ENCODE measurements at regions not wholly inside any gene's neighbourhood (a gene's known extent, or its start where the extent isn't known, plus 50 kb on each side); places are given as distances from the start of the nearest gene placed in this dataset.

DNA sequence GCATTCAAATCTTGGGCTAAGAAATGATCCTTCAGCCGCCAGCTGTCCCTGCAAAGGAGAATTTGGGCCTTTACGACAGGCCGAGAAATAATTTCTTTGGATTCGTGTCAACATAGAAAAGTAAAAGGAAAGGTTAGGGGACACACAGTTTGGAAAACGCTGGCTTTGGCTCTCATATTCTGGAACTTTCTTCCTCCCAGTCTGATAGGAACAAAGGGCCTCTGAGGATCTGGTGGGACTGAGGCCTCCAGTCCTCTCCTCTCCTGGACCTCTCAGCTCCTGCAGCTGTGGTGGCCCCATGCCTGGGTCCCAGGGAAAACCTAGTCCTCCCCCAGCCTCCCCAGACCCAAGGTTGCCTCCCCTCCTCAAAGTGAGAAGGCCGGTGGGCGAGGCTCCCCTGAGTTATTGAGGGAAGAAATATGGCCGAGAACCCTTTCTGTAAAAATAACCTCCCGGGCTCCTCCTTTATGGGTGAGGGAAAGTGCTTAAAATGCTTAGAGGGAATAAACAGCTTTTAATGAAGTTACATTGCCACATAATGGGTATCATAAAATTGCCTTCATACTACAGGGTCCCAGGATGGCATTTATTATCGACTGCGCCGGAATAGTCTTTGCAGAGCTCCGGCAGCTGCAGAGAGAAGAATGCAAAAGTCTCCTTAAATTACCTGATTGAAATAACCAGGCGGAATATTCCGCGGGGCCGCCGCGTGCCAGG is 188.3 kb downstream of the PHETA1 start:
- no peak for DNase-seq (ENCODE audit: low read depth in 2 of 2, low spot score in 1 of 2)

DNA sequence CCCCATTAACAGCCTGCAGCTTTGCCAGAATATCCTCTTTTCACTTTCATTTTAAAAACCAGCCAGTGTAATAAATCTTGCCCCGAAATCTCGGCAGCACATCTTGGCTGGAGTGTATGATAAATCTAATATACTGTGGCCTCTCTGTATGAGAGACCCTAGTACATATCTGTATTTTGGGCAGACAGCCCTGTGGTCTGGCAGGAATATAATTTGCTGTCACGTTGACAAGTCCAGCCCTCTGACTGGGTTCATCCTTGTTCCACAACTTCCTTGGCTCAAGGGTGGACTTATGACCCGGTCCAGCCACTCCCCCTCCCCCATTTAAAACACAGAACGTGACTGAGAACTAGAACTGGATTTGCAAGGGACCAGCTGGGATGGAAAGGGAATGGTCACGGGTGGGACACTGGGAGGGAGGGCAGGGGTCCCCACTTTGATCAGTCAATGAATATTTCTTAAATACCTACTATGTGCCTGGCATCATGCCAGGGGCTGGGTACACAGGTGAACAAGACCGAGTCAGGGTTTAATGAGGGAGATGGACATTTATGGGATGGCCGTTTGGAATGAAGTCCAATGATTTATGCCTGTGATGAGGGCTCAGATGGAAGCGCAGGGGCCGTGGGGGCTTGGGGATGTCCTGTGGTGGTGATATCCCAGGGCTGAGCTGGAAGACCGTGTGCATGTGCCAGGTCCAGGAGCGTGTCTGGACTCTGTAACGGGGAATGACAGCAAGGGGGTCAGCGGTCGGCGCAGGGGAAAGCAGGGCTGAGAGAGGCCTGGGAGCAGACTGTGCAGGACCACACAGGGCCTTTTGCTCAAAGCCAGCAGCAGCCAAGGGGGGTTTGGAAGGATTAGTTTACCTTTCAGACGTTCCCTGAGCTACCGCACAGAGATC is 190.5 kb downstream of the PHETA1 start:
- no peak for DNase-seq (ENCODE audit: low read depth in 2 of 2, low spot score in 1 of 2)

DNA sequence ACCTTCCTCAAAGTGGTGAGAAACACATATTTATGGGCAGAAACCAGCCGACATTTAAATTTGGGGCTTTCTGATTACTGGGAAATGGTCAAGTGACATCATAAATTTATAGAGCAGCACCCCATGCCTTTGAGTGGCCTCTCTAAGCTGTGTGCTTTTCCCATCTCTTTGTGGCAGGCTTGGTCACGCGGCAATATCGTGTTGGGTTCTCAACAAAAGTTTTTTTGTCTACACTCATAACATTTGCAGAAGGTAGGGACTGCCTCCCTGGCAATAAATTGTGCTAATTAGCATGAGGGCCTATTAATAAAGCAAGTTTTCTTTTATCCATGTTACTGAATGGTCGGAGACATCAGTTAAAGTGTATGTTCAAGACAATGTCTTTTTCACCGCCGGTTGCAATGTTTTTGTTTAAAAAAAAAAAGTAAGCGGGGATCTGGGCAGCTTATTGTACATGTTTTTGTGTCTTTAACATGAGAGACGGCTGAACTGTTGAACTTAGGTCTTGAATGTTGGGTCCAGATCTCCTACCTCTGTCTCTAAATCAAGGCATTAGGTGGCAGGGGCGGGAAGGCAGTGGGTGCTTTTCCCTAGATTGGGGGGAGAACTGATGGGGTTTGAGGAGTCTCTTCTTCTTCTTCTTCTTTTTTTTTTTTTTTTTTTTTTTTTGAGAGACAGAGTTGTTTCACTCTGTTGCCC is 193.3 kb downstream of the PHETA1 start:
- no peak for DNase-seq (ENCODE audit: low read depth in 2 of 2, low spot score in 1 of 2)

DNA sequence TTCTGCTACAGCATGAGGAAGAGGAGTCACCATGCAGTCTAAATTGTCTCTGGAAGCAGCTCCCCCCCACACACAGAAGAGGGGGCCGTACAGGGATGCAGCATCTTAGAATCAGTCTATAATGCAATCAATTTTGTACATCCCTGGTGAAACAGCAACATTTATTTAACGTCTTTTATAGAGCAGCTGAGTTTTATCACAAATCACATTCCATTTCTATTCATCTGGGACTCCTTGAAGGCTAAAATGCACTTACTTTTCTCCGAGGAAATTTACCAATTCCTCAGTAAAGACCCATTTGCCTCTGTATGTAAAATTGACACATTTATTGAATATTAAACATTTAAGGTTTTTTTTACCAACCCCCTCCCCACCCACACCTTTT is 193.9 kb downstream of the PHETA1 start:
- no peak for DNase-seq (ENCODE audit: low read depth in 2 of 2, low spot score in 1 of 2)

DNA sequence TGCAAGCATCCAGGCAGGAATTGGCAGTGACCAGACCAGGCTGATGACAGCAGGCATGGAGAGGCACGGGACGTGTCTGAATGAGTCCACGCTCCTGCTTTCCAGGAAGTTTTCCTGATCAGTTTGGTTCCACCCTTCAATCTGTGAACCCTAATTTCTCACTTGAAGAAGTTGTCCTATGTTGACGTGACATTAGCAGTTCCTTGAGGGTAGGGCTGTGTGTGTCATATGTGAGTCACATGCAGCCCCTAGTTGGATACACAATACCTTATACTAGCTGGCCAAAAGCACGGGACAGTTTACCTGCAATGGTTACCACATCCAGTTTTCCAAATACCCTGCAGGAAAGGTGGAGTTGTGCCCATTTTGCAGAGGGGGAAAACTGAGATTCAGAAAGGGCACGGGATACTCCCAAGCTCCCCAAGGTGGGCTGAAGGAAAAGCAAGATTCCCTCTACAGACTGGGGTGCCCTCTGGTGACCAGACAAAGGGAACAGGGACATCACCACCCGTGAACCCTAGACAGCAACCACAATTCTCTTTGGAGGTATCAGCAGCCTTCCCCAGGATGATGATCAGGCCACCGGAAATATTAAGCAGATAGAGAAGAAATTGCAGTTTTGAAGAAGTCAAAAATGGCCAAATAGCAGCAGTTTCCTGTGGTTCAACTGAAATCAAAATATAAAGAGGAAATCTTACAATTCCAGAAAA is 194.5 kb downstream of the PHETA1 start:
- no peak for DNase-seq (ENCODE audit: low read depth in 2 of 2, low spot score in 1 of 2)

DNA sequence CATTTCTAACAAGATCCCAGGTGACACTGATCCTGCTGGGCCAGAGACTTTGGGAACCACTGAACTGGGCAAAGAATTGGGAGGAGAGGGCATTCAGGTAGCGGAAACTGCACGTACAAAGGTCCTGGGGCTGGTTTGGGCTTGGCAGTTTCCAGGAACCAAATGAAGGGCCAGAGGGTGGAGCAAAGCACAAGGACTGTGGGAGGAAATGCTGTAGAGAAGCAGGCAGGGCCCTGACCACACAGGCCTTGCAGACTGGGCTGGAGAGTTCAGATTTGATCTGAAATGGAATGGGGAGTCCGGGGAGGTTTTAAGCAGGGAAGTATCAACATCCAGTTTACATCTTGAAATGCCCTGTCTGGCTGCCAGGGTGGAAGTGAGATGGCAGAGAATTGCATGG is 195.1 kb downstream of the PHETA1 start:
- DNase-seq (ENCODE audit: low read depth in 2 of 2, low spot score in 1 of 2): no peak

DNA sequence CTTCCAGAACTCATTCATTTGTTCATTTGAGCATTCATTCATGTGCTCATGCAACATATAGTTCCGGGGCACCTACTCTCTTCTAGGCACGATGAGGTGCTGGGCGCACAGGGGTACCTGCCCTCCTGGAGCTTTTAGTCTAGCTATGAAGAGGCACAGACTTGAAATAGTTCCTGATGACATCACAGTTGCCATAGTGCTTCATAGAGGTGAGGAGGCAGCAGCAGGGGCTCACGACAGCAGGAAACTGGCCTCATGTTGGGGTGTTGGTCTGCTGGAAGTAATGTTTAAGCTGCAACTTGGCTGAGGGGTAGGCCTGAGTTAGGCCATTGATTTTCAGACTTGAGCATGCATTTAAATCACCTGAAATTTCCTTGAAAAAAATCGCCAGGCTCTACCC is 195.5 kb downstream of the PHETA1 start:
- DNase-seq (ENCODE audit: low read depth in 2 of 2, low spot score in 1 of 2): no peak

DNA sequence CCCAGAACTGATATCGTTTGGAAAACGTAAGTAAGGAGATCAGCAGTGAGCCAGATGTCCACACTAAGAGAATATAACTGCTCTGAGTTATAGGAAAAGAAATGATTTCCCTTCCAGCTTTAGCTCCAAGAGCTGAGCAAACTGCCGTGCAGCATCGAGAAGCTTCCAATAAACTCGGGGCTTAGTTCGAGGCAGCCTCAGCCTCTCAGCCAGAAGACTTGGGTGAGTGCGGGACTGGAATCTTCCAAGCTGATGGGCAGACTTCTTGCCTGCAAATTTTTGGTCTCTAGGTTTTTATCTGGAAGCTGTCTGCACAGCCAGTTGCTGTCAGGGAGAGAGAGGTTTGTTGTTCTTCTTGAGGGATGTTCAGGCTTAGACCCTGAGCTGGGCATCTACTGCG is 196.1 kb downstream of the PHETA1 start:
- DNase-seq (ENCODE audit: low read depth in 2 of 2, low spot score in 1 of 2): no peak

DNA sequence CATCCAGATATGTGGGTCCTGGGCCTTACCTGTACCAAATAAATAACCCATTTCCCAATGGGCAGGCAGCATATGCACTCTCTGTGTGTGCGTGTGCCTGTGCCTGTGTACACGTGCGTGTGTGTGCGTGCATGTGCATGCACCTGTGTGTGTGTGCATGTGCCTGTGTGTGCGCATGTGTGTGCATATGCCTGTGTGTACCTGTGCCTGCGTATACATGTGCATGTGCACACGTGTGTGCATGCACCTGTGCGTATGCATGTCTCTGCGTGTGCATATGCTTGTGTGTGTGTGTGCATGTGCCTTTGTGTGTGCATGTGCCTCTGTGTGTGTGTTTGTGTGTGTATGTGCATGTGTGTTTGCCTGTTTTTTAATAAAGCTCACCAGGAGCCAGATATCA is 197.1 kb downstream of the PHETA1 start:
- no peak for DNase-seq (ENCODE audit: low read depth in 2 of 2, low spot score in 1 of 2)

DNA sequence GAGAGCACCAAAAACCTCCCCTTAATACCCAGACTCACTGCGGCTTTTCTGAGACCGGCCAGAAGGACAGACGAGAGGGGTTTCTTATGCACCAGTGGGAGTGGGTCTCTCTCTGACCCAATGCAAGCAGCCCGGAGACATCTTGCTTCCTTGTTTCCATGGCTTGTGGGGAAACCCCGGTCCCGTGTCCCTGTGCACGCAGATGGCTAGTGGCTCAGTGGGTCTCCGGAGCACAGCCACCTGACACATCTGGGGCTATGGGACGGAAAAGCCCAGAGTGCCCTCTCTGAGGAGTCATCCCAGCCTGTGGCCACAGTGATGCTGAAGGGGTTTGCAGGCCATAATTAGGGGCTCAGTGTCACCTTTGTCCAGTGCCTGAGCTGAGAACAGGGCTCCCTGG is 197.6 kb downstream of the PHETA1 start:
- DNase-seq (ENCODE audit: low read depth in 2 of 2, low spot score in 1 of 2): no peak

DNA sequence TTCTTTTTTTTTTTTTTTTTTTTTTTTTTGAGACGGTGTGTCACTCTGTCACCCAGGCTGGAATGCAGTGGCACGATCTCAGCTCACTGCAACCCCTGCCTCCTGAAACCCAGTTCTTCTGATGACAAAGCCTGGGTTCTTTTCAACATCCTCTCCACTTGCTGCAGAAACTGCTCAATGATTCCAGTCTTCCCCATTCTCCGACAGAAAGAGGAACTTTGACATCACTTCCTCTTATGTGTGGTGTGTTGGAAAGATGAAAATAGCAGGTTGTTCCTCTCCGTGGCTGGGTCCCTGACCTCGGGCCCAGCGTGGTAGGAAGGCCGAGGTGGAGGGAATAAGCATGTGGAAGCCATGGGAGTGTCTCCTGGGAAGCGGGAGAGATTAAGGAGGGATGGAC is 198.4 kb downstream of the PHETA1 start:
- no peak for DNase-seq (ENCODE audit: low read depth in 2 of 2, low spot score in 1 of 2)

DNA sequence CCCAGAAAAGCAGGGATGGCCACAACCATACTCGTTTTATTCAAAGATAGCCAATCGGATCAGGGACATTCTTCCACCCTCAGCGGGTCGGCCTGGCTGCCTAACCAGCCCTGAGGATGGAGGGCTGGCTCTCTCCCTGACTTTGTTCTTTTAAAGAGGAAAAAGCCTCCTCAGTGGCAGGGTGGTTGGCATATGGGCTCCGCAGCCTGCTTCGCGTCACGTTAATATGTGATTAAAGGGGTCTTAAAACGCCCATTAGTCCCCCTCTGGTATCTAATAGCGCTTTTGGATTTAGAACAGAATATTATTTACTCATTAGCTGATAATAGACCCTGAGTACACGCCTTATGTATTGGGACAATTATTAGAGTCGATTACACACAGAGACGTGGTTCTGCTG is 199.4 kb downstream of the PHETA1 start:
- DNase-seq (ENCODE audit: low read depth in 2 of 2, low spot score in 1 of 2): no peak

DNA sequence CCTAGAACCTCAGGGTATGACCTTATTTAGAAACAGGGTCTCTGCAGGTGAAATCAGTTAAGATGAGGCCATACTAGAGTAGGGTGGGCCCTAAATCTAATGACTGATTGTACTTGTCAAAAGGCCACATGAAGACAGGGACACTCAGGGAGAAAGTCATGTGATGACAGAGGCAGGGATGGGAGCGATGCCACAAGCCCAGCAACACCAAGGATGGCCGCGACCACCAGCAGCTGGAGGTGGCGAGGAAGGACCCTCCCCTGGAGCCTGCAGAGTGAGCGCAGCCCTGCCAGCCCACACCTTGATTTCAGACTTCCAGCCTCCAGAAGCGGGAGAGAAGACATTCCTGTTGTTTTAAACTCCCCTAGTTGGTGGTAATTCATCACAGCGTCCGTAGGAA is 199.9 kb downstream of the PHETA1 start:
- no peak for DNase-seq (ENCODE audit: low read depth in 2 of 2, low spot score in 1 of 2)

DNA sequence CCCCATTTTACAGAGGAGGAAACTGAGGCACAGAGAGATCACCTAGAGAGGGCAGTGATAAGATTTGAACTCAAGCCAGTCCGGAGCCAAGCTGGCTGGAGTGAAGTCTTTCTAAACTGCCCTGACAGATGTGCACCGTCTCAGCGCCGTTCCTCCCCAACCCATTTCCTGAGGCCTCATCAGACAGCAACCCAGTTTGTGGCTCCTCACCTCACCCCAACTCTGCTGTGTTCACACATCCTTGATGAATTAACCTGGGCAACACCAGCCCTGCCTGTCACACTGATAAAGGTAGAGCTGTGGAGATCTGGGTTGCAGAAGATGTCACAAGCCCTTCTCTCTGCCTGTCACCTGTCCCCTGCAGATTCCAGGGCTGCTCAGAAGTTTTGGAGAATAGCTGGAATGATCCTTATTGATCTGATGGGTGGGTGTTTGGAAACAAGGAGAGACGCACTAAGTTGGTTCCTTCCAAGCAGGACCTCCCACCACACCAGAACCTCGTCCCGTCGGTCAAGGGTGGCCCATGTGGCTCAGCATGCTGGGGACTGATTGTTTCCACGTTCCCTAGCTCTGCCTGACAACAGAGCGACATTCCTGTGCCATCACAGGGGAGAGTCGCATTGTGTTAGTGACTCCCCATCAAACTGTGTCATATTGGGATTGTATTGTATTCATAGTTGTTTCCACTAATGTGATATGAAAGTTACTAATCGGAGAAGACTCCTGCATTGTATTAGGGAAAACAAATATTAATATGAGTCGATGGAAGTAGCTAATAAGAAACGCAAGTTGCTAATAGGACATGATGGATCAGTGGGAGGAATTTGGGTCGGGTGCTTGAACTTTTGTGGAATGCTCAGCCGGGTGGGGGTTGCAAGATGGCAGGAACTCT is 200.6 kb downstream of the PHETA1 start:
- DNase-seq (ENCODE audit: low read depth in 2 of 2, low spot score in 1 of 2): no peak

DNA sequence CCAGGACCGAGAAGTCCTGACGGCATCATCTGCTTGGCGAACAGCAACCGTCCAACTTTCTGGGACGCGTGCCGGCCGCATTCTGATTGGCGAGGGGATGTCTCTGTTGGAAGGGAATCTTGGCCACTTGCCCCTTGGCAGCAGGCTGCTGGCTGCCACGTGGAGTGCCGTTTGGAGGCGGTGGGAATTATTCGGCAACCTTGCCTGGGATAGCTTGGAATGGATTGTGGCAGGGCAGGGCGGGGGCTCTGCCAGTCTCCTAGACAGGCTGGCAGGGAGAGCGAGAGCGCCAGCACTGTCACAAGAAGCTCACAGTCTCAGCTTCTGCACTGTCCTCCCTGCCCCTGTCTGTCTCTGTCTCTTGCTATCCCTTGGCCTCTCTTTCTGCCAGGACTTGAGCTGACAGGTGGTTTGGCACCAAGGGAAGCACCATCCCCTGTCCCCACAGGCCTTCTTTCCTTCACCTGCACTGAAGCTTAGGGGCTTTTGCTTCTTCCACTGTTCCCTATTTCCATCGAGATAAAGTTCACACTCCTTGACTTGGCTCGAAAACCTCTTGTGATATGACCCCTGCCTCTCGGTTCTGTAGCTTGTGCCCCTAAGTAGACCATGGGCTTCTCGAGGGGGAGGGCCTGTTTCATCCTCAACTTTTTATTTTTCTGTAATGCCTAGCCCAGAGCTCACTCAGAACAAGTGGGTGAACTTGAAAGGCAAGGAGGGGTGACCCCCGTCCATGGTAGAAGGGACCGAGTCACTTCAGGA is 201.9 kb downstream of the PHETA1 start:
- DNase-seq (ENCODE audit: low read depth in 2 of 2, low spot score in 1 of 2): no peak

DNA sequence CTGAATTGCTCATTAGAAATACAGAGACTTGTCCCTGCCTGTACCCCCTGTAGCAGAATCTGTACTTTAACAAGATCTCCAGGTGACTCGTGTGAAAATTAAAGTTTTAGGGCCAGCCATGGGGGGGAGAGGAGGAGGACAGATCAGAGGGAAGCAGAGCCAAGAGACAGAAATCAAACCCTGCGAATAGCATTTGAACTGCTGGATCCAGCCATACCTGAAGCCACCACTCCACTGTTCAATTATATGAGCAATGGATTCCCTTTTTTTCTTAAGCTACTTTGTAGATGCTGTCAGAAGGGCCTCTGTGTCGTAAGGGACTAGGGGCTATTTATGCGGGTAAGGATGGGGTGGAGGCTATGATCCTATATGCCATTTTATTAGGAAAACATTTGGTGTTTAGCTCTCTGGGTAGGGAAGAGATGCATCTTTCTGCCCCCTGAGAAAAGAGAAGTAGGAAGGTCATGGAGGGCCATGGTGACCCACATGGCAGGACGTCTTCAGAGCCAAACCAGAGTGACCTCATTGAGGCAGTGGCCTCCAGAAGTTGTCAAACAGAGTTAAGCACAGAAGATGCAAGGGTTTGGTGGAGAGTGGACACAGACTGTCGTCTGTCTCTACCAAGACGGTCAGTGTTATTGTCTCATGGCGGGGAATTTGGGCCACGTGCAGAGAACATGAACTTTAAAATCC is 203.9 kb downstream of the PHETA1 start:
- DNase-seq (ENCODE audit: low read depth in 2 of 2, low spot score in 1 of 2): no peak

DNA sequence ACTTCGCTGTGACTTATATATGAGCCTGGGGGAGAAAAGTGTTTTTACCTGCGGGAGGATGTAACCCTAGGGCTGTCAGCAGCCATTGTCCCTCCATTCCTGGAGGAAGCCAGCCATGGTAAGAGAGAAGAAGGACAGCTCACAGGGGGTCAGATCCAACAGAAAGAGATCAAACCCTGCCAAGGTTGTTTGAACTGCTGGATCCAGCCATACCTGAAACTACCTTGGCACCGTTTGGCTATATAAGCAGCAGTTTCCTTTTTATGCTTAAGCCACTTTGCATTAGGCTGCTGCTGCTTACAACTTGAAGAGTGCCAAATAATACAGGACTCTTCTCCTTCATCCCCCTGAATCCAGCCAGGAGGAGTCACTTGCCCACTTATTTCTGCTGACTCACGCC is 205.5 kb downstream of the PHETA1 start:
- DNase-seq (ENCODE audit: low read depth in 2 of 2, low spot score in 1 of 2): no peak

DNA sequence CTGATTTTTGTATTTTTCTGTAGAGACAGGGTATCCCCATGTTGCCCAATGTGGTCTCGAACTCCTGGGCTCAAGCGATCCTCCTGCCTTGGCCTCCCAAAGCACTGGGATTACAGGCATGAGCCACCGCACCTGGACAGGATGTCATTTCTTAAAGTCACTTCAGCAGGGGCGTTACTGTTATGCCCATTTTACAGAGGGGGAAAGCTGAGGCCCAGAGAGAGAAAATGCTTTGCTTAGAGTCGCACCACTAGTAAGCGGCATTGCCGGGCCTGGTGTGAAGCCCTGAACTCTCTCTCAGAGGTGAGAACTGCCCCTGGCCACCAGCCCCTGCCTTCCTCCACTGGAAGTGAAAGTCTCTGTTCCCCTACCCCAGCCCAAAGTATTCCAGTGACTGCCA is 207.0 kb downstream of the PHETA1 start:
- no peak for DNase-seq (ENCODE audit: low read depth in 2 of 2, low spot score in 1 of 2)

Data from stimulated activated CD8-positive, alpha-beta memory T cell treated with anti-CD3 and anti-CD28 coated beads, Interleukin-4, amount 100 ng/mL, for 1 hour (primary cell).